NCI-H2107 (cell line): ENCODE measurements at regions not wholly inside any gene's neighbourhood (a gene's known extent, or its start where the extent isn't known, plus 50 kb on each side); places are given as distances from the start of the nearest gene placed in this dataset.
"Not testable (repeated sequence)": the region's sequence is repeated elsewhere in the genome, so short reads cannot be mapped to it uniquely, and the experiment has no call there.

ENCODE experiments used
- DNase-seq: peaks from one replicate; lab custom pipeline; 2025; lab: John Stamatoyannopoulos, UW

DNA sequence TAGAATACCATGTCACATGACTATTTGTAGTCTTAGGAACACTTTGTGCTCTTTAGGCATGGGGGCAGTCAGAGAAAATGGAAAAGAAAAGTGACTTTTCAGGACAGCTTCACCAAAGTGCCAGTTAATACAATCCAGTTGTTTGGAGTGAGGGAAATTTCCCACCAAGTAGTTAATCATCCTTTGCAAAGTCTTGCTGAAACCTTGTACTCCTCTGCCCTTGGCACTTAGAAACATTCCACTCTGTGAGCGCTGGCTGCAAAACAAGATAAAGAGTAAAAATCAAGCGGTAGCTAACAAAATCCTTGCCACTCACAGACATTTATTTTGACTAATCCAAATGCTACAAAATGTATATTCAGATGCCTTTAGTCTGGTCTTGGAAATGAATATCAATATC lies 229.2 kb upstream of the HSF2 start:
- no peak for DNase-seq

DNA sequence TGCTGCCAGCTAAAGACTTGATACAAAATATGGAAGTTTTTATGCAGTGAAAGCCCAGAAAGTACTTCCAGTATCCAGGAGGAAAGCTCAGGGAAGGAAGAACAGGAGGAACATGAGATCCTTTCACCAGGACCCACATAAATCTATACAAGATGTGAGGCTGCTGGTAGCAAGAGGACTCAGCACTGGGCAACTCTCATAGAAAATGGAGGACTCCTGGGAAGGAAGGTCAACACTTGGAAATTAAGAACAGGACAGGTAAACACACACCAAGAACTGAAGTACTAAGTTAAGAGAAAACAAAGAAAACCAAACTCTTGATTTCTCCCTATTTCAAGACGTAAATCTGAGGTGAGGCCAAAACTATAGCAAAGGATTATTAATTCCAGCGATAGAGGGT lies 220.5 kb upstream of the HSF2 start:
- DNase-seq = no peak

DNA sequence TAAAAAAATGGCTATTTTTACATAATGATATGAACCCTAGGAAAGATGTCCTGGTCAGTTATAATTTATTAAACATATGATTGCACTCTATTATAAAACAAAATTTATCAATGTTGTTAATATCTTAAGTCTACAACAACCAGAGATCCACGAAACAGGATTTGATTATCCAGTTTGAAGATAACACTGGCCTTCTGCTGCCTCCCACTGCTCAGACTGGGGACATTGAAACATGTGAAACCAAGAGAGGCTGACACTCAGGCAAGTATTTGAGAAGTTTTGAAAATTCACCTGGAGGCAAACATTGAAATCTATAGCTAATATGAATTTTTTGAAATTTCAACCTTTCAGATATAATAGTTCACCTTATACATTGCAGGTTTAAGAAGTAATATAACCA lies 219.3 kb upstream of the HSF2 start:
- DNase-seq = no peak

DNA sequence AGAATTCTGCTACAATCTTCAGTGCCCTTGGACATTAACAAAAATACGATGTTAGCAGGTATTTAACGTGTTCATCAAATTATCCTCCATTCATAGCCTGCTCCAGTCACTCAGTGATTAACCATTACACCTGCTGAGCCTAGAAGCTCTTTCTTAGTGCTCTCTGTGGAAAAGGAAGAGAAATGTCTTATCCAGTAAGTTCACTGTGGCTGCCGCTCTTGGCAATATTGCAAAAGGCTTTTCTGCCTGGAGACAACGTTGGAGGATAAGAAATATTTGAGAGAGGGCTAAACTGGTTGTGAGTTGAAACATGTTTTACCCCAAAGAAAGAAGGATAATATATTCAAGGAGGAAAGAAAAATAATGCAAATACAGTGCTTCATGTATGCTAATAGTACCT lies 217.4 kb upstream of the HSF2 start:
- DNase-seq = no peak

DNA sequence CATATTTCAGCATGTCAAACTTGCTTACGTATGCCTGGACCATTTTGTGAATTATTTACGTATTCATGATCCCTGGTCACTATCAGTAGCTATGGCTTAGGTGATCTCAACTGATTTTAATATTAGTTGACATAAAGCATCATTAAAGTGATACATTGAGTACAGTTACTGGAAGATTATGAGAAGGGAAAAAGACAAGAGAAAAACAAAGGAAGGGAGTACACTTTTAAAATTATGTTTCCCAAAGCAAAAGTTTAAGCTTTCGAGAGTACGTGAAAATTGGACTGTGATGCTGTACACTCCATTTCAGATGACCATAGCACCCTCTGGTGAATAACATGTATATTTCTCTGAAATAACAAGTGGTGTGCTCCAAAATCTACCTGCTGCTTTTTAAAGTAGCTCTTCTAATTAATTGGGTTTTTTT lies 215.0 kb upstream of the HSF2 start:
- no peak for DNase-seq

DNA sequence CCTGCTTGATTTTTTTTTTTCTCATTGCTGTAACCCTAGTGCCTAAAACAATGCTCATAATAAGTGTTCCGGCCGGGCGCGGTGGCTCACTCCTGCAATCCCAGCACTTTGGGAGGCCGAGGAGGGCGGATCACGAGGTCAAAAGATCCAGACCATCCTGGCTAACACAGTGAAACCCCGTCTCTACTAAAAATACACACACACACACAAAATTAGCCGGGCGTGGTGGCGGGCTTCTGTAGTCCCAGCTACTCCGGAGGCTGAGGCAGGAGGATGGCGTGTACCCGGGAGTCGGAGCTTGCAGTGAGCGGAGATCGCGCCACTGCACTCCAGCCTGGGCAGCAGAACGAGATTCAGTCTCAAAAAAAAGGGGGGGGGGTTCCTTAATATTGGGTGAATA lies 214.0 kb upstream of the HSF2 start:
- not testable (repeated sequence) for DNase-seq

DNA sequence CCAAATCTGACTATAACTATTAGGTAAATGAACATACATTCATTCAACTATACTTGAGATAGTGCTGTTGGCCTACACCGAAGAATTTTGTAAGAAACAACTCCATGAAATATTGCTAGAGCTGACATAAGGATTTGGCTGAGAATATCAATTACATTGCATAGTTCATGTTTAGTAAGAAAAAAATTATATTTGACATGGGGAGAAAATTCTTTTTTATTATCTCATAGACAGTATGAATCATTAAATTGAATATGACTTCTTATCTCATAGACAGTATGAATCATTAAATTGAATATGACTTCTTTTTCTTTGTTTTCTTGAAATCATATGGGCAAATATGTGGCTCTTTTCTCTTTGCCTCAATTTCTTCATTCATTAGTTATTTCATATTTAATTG lies 212.3 kb upstream of the HSF2 start:
- DNase-seq = no peak

DNA sequence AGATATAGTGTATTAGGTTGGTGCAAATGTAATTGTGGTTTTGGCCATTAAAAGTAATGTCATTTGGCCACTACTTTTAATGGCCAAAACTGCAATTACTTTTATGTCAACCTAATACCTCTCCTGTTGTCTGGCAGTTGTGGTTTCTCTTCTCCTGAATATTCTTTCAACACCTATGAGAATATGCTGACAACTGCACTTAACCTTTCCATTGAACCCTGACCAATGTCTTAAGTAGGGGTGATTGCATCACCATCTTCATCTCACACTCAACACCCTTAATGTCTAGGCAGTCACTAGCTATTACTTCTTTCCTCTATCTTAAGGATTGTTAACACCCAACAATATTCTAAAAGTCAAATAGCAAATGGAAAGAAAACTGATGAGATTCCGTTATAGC lies 200.5 kb upstream of the HSF2 start:
- no peak for DNase-seq

DNA sequence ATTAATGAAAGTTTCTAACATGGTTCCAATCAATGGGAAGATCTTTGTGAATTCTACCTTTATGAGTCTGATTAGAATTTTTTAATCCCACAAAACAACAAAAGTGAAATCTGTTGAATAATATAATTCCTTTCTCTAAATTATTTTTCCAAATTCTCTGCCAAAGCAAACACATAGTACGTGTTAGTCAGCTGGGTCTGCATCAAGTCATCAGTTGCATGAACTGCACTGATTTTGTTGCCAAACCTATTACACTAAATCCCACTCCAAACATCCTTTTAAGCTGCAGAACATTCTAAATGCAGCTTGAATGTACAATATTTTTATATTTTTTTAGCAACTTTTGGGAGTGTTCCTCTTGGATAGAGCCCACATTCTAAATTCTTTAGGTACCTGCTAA lies 199.0 kb upstream of the HSF2 start:
- DNase-seq = no peak

DNA sequence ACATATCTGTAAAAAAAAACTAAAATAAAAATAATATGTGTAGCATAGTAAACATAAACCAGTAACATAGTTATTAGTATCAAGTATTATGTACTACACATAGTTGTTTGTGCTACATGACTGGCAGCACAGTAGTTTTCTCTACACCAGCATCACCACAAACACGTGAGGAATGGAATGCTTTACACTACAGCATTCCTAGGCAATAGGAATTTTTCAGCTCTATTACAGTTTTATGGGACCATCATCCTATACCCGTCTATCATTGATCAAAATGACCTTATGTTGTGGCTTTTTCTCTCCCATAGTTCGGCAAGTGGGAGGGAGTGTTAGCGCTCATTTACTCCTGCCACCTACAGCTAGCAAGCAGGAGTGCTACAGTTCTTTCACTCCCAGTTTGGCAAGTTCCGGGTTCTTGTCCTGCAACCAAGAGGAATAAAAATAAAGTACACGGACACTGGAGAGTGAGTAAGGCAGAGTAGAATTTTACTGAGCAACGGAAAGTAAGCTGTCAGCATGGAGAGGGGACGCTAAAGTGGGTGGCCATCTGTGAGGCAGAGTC lies 196.8 kb upstream of the HSF2 start:
- DNase-seq = no peak

DNA sequence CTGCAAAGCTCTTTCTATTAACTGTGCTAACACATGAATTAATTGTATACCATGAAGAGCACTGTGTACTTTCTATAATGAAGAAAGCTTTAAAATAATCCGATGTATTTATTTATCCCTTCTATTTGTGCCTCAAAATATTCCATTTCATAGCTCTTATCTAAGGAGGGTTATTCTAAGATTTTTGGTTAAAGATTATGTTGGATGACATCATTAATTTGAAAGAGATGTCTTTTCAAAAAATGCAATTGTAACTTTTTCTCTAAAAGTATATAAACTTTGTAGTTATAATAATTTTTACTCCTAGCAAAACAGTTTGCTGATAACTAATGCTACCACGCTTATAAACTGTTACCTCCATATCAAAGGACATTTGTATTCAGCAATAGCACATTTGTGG lies 192.4 kb upstream of the HSF2 start:
- DNase-seq = no peak

DNA sequence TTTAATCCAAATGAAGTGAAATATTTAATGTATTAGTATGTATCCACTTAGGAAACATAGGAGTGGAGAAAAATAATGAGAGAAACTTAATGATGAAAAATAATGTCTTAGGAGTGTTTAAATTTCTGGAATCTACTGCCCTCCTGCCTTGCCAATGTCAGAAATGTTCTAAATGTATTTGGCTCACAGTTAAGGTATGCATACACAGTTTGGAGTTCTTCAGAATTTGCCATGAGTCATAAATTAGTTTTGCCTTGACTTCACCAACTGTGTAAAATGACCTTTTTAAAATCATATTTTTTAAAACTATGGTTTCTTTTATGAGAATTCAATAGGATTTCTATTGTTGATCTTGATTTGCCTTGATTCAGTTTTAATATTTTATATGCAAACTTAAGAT lies 191.7 kb upstream of the HSF2 start:
- no peak for DNase-seq

DNA sequence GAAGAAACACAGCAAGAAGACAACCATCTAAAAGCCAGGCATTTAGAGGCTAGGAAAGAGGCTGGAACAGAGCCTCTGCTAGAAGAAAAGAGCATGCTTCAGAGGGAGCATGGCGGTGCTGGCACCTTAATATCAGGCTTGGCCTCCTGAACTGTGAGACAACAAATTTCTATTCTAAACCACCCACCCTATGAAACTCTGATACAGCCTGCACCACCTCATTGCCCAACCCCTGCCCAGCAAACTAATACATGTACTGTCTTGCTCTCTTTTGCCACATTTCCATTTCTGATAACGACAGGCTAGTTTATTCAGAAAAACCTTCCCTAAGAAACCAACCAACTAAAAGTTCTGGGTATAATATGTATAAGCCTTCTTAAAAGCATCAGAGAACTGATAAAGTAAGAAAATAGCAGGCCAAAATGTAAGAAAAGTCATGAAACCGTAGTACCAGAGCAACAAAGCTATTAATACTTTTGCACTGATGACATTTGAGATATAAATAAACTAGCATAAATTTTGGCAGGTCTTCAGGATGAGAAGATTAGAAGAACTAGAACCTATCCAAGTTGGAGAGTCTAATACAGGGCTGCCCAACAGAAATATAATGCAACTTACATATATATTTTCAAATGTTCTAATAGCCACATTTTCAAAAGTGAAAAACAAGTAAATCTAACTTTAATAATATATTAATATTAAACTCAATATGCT lies 184.7 kb upstream of the HSF2 start:
- DNase-seq = no peak

DNA sequence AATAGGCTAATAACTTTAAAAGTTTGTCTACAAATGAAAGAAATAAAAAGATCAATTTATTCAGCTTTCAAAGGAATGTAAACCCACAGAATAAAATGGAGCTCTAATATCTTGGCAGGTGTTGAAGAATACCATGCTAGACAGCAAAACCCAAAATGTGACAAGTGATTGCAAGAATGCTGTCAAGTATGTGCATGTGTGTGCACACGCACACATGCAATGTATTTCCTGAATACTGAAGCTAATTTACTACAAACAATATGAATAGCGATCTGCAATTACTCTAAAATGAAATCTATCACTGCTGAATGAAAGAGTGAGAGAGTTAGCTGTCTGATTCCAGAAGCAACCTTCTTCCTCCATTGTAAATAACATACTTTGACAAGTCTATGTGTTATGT lies 179.2 kb upstream of the HSF2 start:
- no peak for DNase-seq

DNA sequence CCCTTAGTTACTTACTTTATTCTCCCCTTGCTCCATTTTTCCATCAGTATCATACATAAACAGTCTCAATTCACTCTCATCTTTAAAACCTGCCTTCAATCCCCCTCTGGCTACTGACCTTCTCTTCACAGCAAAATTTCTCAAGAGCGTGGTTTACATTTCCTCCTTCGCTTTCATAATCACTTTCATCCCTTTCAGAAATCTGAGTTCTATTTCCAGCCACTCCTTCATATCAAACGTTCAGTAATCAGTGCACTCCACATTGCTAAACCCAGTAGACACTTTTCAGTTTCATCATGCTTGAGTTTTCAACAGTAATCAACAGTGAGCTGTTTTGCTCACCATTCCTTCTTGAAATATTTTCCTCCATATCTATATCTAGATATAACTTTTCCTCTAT lies 176.7 kb upstream of the HSF2 start:
- no peak for DNase-seq

DNA sequence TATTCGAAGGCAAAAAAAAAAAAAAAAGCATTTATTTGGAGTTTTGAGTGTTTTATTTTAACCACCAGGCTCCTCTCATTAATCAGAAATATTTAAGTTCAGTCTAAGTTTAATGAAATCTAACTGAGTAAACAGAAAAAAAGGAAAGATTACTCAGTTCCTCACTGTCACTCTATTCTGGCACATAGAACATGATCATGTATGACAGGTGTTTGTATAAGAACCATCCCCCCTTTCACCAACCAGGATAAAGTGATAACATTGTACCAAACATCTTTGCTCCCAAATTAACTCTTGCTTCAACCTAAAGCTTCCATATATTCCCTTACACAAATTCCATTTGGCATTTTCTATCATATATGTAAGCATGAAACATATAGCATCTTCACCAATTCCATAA lies 176.2 kb upstream of the HSF2 start:
- no peak for DNase-seq

DNA sequence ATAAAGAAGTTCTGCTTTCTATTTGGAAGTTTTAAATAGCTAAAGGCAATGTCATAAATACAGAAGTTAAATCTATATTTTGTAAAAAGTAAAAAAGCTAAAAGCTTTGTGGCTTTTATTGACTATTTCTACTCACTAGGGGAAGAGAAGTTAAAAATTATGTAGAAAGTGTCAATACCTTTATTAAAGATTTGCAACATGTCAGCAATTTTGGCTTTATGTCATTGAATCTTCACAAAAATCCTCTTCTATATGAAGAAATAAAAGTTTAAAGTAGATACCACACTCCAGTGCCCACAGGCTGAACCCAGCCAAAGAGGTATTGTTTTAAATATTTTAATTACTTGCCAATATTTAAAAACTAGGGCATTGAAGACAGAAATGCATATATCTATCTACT lies 160.6 kb upstream of the HSF2 start:
- no peak for DNase-seq

DNA sequence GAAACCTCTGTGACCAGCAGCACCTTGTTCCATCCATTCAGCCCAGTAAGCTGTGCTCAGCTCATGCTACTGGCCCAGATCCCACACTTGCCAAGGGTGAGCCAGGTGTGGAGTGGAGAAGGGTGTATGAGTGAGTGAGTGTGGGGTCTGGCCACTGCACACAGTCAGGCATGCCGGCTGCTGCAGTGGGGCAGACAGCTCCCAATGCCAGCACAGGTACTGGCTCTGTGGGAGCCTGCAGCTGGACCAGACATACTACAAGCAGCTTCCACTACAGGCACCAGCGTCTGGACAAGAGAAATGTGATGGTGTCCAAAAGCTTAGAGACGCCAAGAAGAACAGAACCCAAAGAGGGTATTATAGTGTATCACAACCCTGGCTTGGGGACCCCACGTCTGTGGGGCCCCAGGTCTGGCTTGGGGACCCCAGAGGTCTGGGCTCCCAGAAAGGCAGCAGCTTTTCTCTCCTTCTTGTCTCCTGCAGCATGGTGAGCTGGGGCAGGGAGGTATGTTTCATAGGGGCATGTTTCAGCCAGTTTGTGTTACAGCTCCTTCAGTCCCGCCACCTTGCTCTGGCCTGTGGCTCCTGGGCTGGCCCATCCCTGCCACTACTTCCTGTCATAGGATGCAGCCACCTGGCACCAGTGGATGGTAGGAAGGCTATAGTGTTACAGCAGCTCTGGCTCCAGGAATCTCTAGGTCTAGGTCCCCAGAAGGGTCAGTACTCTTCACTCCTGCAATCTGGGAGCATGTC lies 152.4 kb upstream of the HSF2 start:
- no peak for DNase-seq

DNA sequence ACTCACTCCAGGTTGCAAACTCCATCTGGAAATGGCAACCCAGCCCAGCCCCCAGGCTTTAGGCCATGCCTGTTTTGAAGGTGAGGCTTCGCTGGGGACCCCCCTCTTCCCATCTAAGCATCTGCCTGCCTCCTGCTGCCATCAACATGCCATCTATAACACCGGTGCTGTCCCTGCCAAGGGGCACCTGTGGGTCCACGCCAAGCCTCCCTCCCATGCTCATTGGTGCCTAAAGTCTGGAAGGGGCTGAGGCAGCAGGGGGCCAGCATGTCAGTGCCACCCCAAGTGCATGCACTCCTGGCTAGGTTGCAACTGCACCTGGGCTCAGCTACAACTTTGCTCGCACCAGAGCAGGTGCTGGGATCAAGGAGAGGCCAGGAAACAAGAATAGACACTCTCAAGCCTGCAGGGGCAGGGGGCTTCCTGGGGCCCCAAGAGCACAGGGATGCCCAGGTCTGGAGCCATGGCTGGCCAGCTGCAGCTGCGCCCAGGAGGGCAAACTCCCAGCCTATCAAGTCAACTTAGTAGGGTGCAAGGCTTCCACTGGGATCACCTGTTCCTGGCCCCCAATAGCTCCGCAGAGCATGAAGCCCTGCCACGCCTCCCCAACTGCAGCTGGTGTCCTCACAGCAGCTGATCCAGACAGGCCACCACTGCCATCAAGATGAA lies 151.3 kb upstream of the HSF2 start:
- no peak for DNase-seq

DNA sequence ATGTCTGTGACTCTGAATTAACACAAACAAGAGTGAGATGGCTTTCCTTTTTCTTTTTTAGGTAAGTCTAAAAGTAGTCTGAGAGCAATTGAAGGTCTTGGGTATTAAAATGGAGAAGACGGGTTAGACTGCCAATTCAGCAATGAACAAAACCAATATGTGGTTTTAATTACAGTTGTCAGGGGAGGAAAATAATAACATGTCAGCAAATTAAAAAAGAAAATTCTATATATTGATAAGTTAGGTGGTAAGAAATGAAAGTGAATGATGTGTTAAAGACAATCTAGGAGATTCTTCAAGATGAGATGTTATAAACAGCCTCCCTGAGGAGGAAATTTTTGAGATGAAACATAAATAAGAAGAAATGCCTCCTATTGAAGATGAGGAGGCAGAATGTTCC lies 150.6 kb upstream of the HSF2 start:
- no peak for DNase-seq

DNA sequence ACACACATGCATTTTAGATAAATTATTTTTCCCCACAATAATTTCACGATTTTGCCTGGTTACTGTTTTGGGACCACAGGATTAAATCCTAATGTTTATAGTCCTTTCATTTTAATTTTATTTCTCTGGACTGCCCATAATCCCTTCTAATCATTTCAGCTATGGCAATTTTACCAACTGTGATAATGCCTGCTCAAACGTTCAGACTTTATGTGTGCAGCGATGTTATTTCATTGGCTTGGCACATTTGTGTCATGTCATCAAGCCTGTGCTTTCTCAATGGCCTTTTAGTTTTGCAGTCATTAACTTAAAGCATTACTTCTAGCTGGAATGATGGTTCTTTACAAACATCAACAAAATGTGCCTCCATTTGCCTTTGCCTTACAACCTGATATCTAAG lies 140.6 kb upstream of the HSF2 start:
- no peak for DNase-seq

DNA sequence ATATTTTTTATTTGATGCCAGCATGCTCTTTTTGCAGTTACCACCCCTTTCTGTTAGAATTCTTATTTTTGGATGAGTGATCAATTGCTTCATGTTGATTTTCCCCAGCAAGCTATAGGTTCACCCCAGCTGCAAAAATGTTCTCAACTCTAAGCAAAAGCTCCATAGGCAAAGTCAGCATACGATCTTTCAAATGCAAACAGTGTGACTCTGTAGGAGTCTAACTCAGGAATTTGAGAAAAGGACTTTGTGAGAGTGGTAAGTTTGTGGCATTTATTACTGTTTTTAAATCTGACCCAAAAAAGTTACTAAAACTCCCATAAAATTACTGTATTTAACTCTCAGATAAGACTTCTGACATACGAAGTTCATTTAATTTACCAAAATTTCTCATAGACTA lies 134.9 kb upstream of the HSF2 start:
- DNase-seq = no peak

DNA sequence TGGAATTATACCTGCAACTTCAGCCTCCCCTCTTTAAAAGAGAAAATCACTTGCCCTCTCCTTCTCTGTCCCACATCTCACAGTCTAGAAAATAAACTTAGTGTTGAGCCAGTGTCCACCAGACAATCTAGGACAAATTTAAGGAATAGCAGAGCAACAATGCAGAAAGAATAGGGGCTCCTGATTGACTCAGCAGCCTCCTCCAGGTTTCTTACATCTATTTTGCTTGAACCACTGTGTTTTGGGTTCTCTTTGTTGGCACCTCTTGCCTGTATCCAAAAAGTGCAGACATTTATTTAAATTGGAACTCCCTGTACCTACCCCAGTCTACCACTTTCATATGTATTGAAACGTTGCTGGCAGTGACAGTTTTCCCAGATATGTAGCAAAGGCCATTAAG lies 133.7 kb upstream of the HSF2 start:
- DNase-seq = no peak
